ENCODE measurements at regions not wholly inside any gene's neighbourhood (a gene's known extent, or its start where the extent isn't known, plus 50 kb on each side); places are given as distances from the start of the nearest gene placed in this dataset.

DNA sequence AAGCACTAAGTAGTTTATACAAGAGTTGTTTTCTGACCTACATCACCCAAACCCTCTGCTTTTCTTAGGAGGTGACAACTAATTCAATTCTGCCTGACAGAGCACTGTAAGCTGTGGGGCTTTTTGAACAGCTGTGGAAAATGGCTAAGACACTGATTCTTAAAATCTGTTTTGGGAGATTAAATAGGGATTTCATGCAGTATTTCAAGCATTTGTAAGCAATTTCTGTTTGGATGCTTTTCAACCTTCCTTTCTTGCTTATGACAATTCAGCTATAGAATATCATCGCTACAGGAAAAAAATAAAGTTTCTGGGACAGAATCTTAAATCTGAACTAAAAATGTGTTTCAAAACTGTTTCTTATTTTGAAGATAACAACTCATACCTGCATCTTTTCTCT, 459.5 kb downstream of the RAPGEF2 start:
- TF ChIP-seq CTCF (IDR thresholded peaks at IDR 0.05) (no peak), POLR2A (IDR thresholded peaks at IDR 0.05) (no peak), POLR2AphosphoS5 (IDR thresholded peaks at IDR 0.05) (no peak), EP300 (IDR thresholded peaks at IDR 0.05; ENCODE audit: low read depth) (no peak)
